Motor neuron (in vitro differentiated cells): ENCODE measurements at regions not wholly inside any gene's neighbourhood (a gene's known extent, or its start where the extent isn't known, plus 50 kb on each side); places are given as distances from the start of the nearest gene placed in this dataset.

Experiments used
- ATAC-seq, 8 experiments: fragments of 200-7000 bp; cut with Tn5 transposase; replicated peaks in 6 of 8; 2 replicates each; pipeline ENCODE4 v1.8.0; 2021; ENCODE audit warnings: mild to moderate bottlenecking in 8 of 8, moderate library complexity in 8 of 8
- H3K27ac ChIP-seq, 2 donors: fragments of 250-450 bp; sonication (Bioruptor Pico); 2 replicates each; pipeline ENCODE4 v1.9.0; 2021; ENCODE audit warnings: antibody characterized with exemption in 2 of 2, mild to moderate bottlenecking in 2 of 2, moderate library complexity in 1 of 2
- H3K4me1 ChIP-seq, 2 donors: fragments of 250-450 bp; sonication (Bioruptor Pico); replicated peaks in 1 of 2; 2 replicates each; pipeline ENCODE4 v1.6.1; 2021; ENCODE audit warnings: antibody characterized with exemption in 2 of 2, mild to moderate bottlenecking in 2 of 2, moderate library complexity in 1 of 2
- H3K4me3 ChIP-seq, 5 donors: fragments of 250-450 bp; sonication (Bioruptor Pico); 2 replicates each; pipeline ENCODE4 v1.9.0; 2021; ENCODE audit warnings: antibody characterized with exemption in 5 of 5, mild to moderate bottlenecking in 5 of 5, moderate library complexity in 4 of 5
- WGBS, 10 experiments: fragments of 450-650 bp; shearing (Covaris generic); methylation state at CpG; one replicate each; pipeline ENCODE4 v1.0.0; 2022; 5-methylcytosine and 5-hydroxymethylcytosine counted together
- in situ Hi-C, 9 experiments: fragments of 400-800 bp; cut with MboI; loops; one replicate each; pipeline ENCODE4 v1.15.0; 2021; ENCODE audit warnings: low sequenced_read_pairs in 9 of 9, low pct_unique_long_range_greater_than_20kb in 2 of 9; ENCODE audit not compliant: unreplicated experiment in 9 of 9

DNA sequence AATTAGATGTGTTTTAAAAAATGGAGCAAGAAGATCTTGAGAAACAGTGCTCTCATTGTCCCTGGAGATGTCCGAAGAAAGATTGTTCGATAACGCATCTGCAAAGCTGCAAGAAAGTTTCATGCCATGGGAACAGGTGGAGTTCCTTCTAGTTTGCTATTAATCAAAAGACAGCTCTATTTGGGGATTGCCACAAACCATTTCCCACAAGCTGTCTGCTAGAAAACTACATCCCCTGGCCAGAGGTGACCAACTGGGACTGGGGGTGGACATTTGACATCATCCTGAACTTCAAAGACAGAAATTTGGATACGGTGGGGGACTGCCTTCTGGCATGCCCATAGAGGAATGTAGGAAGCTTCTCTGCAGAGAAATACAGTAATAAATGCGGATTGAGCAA, 50.8 kb upstream of the OSMR start:
- H3K27ac ChIP-seq = no peak overlapping the region
- in situ Hi-C loops = loop anchor here in 1 of 9 experiments (25.0 kb wide), 1 partner anchor 233 kb away; the partner anchor contains the start of gene LIFR
- no peak for ATAC-seq
- 44 to 100% (median 91%) methylated on average over 1 to 5 of the region's 5 CpGs for WGBS, 10 experiments
- H3K4me1 ChIP-seq = peaks cover 4 to 5% of the 10 kb centered on the region in 2 donors
- H3K4me3 ChIP-seq = no peak overlapping the region

DNA sequence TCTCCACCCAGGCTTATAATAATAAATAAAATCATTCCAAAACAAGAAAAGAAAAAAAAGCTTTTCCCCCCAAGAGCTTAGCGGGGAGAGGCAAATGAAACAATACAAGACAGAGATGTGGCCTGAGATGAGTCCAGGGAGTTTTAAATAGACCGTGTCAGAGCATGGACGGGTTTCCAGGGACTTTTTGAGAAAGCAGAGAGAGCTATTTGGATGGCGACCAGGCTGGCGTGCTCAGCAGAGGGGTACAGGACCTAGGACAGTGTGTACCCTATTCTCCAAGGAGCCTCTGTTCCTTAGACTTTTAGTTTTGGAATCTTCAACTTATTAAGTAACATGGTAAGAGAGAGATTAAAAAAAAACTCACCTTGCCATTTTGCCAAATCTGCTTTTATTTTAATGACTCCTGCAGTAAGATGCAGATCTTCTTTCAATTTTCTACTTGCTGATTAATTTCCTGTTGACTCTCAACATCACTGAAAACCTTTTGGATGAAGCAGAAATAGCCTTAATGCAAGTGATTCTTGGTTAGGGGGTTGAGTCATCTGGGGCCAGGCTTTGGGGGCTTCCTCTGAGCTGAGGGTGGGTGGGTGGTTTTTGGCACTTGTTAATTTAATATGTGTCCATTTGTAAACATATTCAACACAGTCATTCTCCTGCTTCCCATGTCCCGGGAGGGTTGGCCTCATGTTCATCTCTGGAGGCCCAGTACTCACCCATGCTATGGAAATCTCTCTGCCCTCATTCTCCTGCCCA, 49.6 kb upstream of the OSMR start:
- H3K4me1 ChIP-seq = peaks cover 6 to 10% of the 10 kb centered on the region in 2 donors
- in situ Hi-C loops = loop anchor here in 1 of 9 experiments (25.0 kb wide), 1 partner anchor 234 kb away; the partner anchor contains the start of gene LIFR
- H3K27ac ChIP-seq = no peak overlapping the region
- ATAC-seq = peak in 2 of 8 experiments; percentile 64 to 75
- H3K4me3 ChIP-seq = no peak overlapping the region
- 4 to 100% (median 80%) methylated on average over 1 to 6 of the region's 6 CpGs; no CpG with 5 or more reads in 3 of the 10 experiments for WGBS, 10 experiments
